ENCODE measurements at regions not wholly inside any gene's neighbourhood (a gene's known extent, or its start where the extent isn't known, plus 50 kb on each side); places are given as distances from the start of the nearest gene placed in this dataset.

- Histone ChIP-seq H3K9ac (ENCODE audit: low read length) (no peak overlapping the region), H3K4me3 (ENCODE audit: low read depth, low read length) (no peak overlapping the region), H3K27ac (ENCODE audit: low read depth, low read length) (no peak overlapping the region), H3K27me3 (ENCODE audit: control insufficient read depth, insufficient read depth, low read length) (no peaks in the 10 kb centered on the region), H3K4me1 (ENCODE audit: control insufficient read depth, insufficient read depth, low read length) (peaks cover 11% of the 10 kb centered on the region), H3K9me3 (ENCODE audit: control insufficient read depth, insufficient read depth, low read depth, low read length) (no peaks in the 10 kb centered on the region), H3K36me3 (ENCODE audit: control insufficient read depth, insufficient read depth, low read length) (no peaks in the 10 kb centered on the region)
Observed at GRCh38 chr6:166031275-166031674, 136.4 kb downstream of the TBXT start.

GRCh38 chr6:166029506-166029905 lies 138.1 kb downstream of the TBXT start:
- H3K4me1 ChIP-seq (ENCODE audit: control insufficient read depth, insufficient read depth, low read length): peaks cover 11% of the 10 kb centered on the region
- H3K9ac ChIP-seq (ENCODE audit: low read length): no peak overlapping the region
- no peaks in the 10 kb centered on the region for H3K9me3 ChIP-seq (ENCODE audit: control insufficient read depth, insufficient read depth, low read depth, low read length)
- no peaks in the 10 kb centered on the region for H3K36me3 ChIP-seq (ENCODE audit: control insufficient read depth, insufficient read depth, low read length)
- no peak overlapping the region for H3K27ac ChIP-seq (ENCODE audit: low read depth, low read length)
- no peak overlapping the region for H3K4me3 ChIP-seq (ENCODE audit: low read depth, low read length)
- H3K27me3 ChIP-seq (ENCODE audit: control insufficient read depth, insufficient read depth, low read length): no peaks in the 10 kb centered on the region

- Histone ChIP-seq H3K4me1 (ENCODE audit: control insufficient read depth, insufficient read depth, low read length) (peaks cover 7% of the 10 kb centered on the region), H3K27ac (ENCODE audit: low read depth, low read length) (no peak overlapping the region), H3K27me3 (ENCODE audit: control insufficient read depth, insufficient read depth, low read length) (no peaks in the 10 kb centered on the region), H3K36me3 (ENCODE audit: control insufficient read depth, insufficient read depth, low read length) (no peaks in the 10 kb centered on the region), H3K9ac (ENCODE audit: low read length) (no peak overlapping the region), H3K9me3 (ENCODE audit: control insufficient read depth, insufficient read depth, low read depth, low read length) (no peaks in the 10 kb centered on the region), H3K4me3 (ENCODE audit: low read depth, low read length) (no peak overlapping the region)
Observed at GRCh38 chr6:166027761-166028160, 139.9 kb downstream of the TBXT start.

- H3K9me3 ChIP-seq (ENCODE audit: control insufficient read depth, insufficient read depth, low read depth, low read length): no peaks in the 10 kb centered on the region
- no peaks in the 10 kb centered on the region for H3K36me3 ChIP-seq (ENCODE audit: control insufficient read depth, insufficient read depth, low read length)
- H3K27me3 ChIP-seq (ENCODE audit: control insufficient read depth, insufficient read depth, low read length): no peaks in the 10 kb centered on the region
- no peaks in the 10 kb centered on the region for H3K4me1 ChIP-seq (ENCODE audit: control insufficient read depth, insufficient read depth, low read length)
- no peak overlapping the region for H3K4me3 ChIP-seq (ENCODE audit: low read depth, low read length)
- H3K9ac ChIP-seq (ENCODE audit: low read length): no peak overlapping the region
- no peak overlapping the region for H3K27ac ChIP-seq (ENCODE audit: low read depth, low read length)
Observed at GRCh38 chr6:166026586-166027126, 141.0 kb downstream of the TBXT start.

- no peaks in the 10 kb centered on the region for H3K9me3 ChIP-seq (ENCODE audit: control insufficient read depth, insufficient read depth, low read depth, low read length)
- H3K27me3 ChIP-seq (ENCODE audit: control insufficient read depth, insufficient read depth, low read length): no peaks in the 10 kb centered on the region
- H3K4me1 ChIP-seq (ENCODE audit: control insufficient read depth, insufficient read depth, low read length): no peaks in the 10 kb centered on the region
- H3K27ac ChIP-seq (ENCODE audit: low read depth, low read length): no peak overlapping the region
- no peaks in the 10 kb centered on the region for H3K36me3 ChIP-seq (ENCODE audit: control insufficient read depth, insufficient read depth, low read length)
- no peak overlapping the region for H3K9ac ChIP-seq (ENCODE audit: low read length)
- H3K4me3 ChIP-seq (ENCODE audit: low read depth, low read length): no peak overlapping the region
Observed at GRCh38 chr6:166025149-166025898, 142.3 kb downstream of the TBXT start.

- H3K9ac ChIP-seq (ENCODE audit: low read length): no peak overlapping the region
- H3K27ac ChIP-seq (ENCODE audit: low read depth, low read length): no peak overlapping the region
- no peaks in the 10 kb centered on the region for H3K4me1 ChIP-seq (ENCODE audit: control insufficient read depth, insufficient read depth, low read length)
- H3K27me3 ChIP-seq (ENCODE audit: control insufficient read depth, insufficient read depth, low read length): no peaks in the 10 kb centered on the region
- H3K36me3 ChIP-seq (ENCODE audit: control insufficient read depth, insufficient read depth, low read length): no peaks in the 10 kb centered on the region
- H3K9me3 ChIP-seq (ENCODE audit: control insufficient read depth, insufficient read depth, low read depth, low read length): no peaks in the 10 kb centered on the region
- no peak overlapping the region for H3K4me3 ChIP-seq (ENCODE audit: low read depth, low read length)
Observed at GRCh38 chr6:166024252-166024651, 143.4 kb downstream of the TBXT start.

GRCh38 chr6:166023273-166023989 lies 144.2 kb downstream of the TBXT start:
- H3K9ac ChIP-seq (ENCODE audit: low read length): no peak overlapping the region
- no peaks in the 10 kb centered on the region for H3K36me3 ChIP-seq (ENCODE audit: control insufficient read depth, insufficient read depth, low read length)
- H3K9me3 ChIP-seq (ENCODE audit: control insufficient read depth, insufficient read depth, low read depth, low read length): 0 out of 2 replicates have a peak, but pooled peaks cover 4% of the 10 kb centered on the region
- H3K4me3 ChIP-seq (ENCODE audit: low read depth, low read length): no peak overlapping the region
- no peaks in the 10 kb centered on the region for H3K4me1 ChIP-seq (ENCODE audit: control insufficient read depth, insufficient read depth, low read length)
- H3K27me3 ChIP-seq (ENCODE audit: control insufficient read depth, insufficient read depth, low read length): no peaks in the 10 kb centered on the region
- no peak overlapping the region for H3K27ac ChIP-seq (ENCODE audit: low read depth, low read length)

- no peaks in the 10 kb centered on the region for H3K36me3 ChIP-seq (ENCODE audit: control insufficient read depth, insufficient read depth, low read length)
- no peaks in the 10 kb centered on the region for H3K27me3 ChIP-seq (ENCODE audit: control insufficient read depth, insufficient read depth, low read length)
- no peaks in the 10 kb centered on the region for H3K4me1 ChIP-seq (ENCODE audit: control insufficient read depth, insufficient read depth, low read length)
- H3K9ac ChIP-seq (ENCODE audit: low read length): no peak overlapping the region
- H3K9me3 ChIP-seq (ENCODE audit: control insufficient read depth, insufficient read depth, low read depth, low read length): peaks cover 17% of the 10 kb centered on the region; the same call in 1 of the 2 replicates
- no peak overlapping the region for H3K4me3 ChIP-seq (ENCODE audit: low read depth, low read length)
- no peak overlapping the region for H3K27ac ChIP-seq (ENCODE audit: low read depth, low read length)
Observed at GRCh38 chr6:166021429-166021828, 146.2 kb downstream of the TBXT start.

GRCh38 chr6:166019214-166019613 lies 148.4 kb downstream of the TBXT start:
- Histone ChIP-seq H3K4me1 (ENCODE audit: control insufficient read depth, insufficient read depth, low read length) (no peaks in the 10 kb centered on the region), H3K4me3 (ENCODE audit: low read depth, low read length) (no peak overlapping the region), H3K9ac (ENCODE audit: low read length) (no peak overlapping the region), H3K36me3 (ENCODE audit: control insufficient read depth, insufficient read depth, low read length) (no peaks in the 10 kb centered on the region), H3K9me3 (ENCODE audit: control insufficient read depth, insufficient read depth, low read depth, low read length) (peaks cover 17% of the 10 kb centered on the region), H3K27ac (ENCODE audit: low read depth, low read length) (no peak overlapping the region), H3K27me3 (ENCODE audit: control insufficient read depth, insufficient read depth, low read length) (no peaks in the 10 kb centered on the region)

GRCh38 chr6:166017032-166017635 lies 150.5 kb downstream of the TBXT start:
- Histone ChIP-seq H3K4me1 (ENCODE audit: control insufficient read depth, insufficient read depth, low read length) (no peaks in the 10 kb centered on the region), H3K9me3 (ENCODE audit: control insufficient read depth, insufficient read depth, low read depth, low read length) (peaks cover 17% of the 10 kb centered on the region), H3K9ac (ENCODE audit: low read length) (no peak overlapping the region), H3K27me3 (ENCODE audit: control insufficient read depth, insufficient read depth, low read length) (peaks cover 13% of the 10 kb centered on the region), H3K27ac (ENCODE audit: low read depth, low read length) (no peak overlapping the region), H3K36me3 (ENCODE audit: control insufficient read depth, insufficient read depth, low read length) (no peaks in the 10 kb centered on the region), H3K4me3 (ENCODE audit: low read depth, low read length) (no peak overlapping the region)

GRCh38 chr6:166014966-166015365 lies 152.7 kb downstream of the TBXT start:
- no peaks in the 10 kb centered on the region for H3K36me3 ChIP-seq (ENCODE audit: control insufficient read depth, insufficient read depth, low read length)
- H3K27me3 ChIP-seq (ENCODE audit: control insufficient read depth, insufficient read depth, low read length): peaks cover 33% of the 10 kb centered on the region
- no peak overlapping the region for H3K9ac ChIP-seq (ENCODE audit: low read length)
- H3K27ac ChIP-seq (ENCODE audit: low read depth, low read length): no peak overlapping the region
- no peaks in the 10 kb centered on the region for H3K4me1 ChIP-seq (ENCODE audit: control insufficient read depth, insufficient read depth, low read length)
- H3K9me3 ChIP-seq (ENCODE audit: control insufficient read depth, insufficient read depth, low read depth, low read length): peaks cover 17% of the 10 kb centered on the region
- no peak overlapping the region for H3K4me3 ChIP-seq (ENCODE audit: low read depth, low read length)

Data from HUES6 (cell line).